SK-N-MC (cell line): ENCODE measurements at regions not wholly inside any gene's neighbourhood (a gene's known extent, or its start where the extent isn't known, plus 50 kb on each side); places are given as distances from the start of the nearest gene placed in this dataset.
"Not testable (repeated sequence)": the region's sequence is repeated elsewhere in the genome, so short reads cannot be mapped to it uniquely, and the experiment has no call there.

Experiments
- EZH2 ChIP-seq: fragments of 200-600 bp; sonication (generic); IDR thresholded peaks from one replicate; pipeline ENCODE4 v1.6.1; 2017; ENCODE audit warnings: antibody characterized with exemption
- POLR2AphosphoS5 ChIP-seq: IDR thresholded peaks from 2 replicates; pipeline ENCODE4 v1.6.1; 2012; ENCODE audit warnings: mild to moderate bottlenecking, low read depth, low read length, borderline replicate concordance

GRCh38 chr15:84401461-84401860 is 165.9 kb downstream of the GOLGA6L4 start:
- not testable (repeated sequence) for TF ChIP-seq EZH2, POLR2AphosphoS5
